HG03159 (cell line): ENCODE measurements at regions not wholly inside any gene's neighbourhood (a gene's known extent, or its start where the extent isn't known, plus 50 kb on each side); places are given as distances from the start of the nearest gene placed in this dataset.
"Not testable (repeated sequence)": the region's sequence is repeated elsewhere in the genome, so short reads cannot be mapped to it uniquely, and the experiment has no call there.

Experiments used
- ATAC-seq: cut with Tn5 transposase; IDR thresholded peaks from one replicate; pipeline ENCODE4 v1.9.1; 2021; ENCODE audit warnings: mild to moderate bottlenecking, moderate library complexity; ENCODE audit not compliant: unreplicated experiment

GRCh38 chr18:1648712-1649111, 744.0 kb downstream of the ADCYAP1 start:
- no peak for ATAC-seq

DNA sequence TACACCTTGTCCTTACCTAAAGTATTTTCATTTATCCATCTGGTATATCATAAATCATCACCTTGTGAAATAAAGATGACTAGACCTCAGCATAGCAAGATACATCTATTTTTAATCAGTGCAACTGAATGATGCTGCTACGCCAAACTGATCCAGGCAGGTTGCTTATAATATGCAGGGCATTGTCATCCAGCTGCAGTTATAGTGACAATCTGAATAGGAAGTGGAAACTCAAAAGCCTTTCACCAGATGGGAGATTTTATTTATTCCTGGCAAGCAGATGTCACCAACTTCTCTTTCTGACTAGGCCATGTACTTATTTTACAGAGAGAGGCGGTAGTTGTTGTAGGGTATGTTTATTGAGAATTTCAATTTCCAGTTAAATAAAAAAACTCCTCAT, 747.3 kb downstream of the ADCYAP1 start:
- no peak for ATAC-seq

- no peak for ATAC-seq
Measured at GRCh38 chr18:1653873-1654272, 749.2 kb downstream of the ADCYAP1 start.

DNA sequence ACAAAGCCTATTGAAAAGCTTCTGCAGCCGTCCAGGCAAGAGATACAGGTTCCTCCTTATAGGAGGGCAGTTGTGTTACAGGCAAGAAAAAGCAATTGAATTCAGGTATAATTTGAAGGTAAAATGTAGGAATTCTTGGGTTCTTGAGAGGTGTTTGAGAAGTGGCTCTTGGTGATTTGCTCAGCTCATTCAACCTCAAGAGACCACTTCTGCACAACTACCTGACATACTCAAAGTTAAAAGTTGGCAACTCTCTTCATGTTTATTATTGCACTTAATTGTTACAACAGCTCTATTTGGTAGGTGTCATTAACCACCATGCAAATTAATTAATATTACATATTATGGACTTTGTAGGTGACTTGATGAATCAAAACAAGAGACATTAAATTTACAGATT, 753.2 kb downstream of the ADCYAP1 start:
- ATAC-seq, result no peak

DNA sequence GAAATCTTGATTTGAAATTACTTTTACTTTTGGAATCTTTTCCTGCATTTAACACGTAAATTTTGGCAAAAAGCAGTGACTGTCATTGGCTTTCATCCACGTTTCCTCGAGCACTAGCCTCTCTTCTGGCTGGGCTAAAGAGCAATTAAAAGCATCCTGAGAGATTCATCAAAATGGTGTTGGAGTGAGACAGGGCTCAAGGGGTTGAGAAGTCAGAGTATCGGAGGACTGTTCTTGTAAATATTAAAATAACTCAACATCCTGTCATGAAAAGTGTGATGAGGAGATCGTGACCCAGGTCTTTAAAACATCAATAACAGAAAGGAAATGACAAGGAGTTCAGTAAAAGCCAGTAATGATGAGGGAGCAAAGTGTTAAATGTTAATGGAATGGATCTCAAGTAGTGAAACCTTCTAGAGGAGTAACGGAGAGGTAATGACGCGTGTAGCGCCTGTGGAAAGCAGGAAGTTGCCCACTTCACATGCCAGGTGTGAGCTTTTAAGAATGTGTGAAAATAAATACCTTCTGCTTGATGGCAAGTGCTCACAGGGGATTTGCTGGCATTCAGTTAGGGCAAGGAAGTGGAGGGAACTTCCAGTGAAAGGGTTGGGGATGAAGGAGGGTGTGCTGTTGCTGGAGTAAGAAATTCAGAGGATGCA, 754.4 kb downstream of the ADCYAP1 start:
- no peak for ATAC-seq

DNA sequence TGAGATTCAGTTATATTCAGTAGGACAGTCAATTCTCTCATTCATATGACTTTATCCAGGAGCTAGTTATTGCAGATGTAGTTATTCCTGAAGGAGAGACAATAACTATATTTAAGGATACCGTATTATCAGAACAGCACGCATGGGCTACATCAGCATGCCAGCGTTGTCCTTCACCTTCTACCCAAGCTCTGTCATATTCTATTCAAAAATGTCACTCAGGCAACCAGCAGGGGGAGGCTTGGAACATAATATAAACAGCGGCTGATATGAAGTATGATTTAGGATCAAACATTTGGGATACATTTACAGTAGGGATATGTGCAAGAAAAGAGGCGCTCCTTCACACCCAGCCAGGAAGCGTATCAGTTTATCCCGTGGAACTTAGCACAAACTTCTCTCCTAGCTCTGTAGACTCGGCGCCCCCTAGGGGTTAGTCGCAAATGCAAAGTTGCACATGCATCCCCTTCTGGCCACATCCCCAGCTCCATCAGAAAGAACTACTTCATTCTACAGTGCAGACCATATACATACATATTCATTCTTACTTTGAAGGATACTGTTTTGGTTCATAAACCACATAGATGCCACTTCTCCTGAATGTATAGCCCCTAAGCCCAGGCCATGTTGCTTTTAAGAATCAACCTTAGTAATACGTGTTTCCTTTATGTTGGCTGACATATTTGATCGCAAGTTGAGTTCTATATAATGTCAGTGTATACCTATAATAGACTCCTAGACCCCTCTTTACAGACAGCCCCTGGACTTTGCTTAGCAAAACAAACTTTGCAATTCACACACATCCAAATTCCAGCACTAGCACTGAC, 759.4 kb downstream of the ADCYAP1 start:
- peak; percentile 87 for ATAC-seq

- no peak for ATAC-seq
Measured at GRCh38 chr18:1665079-1665478, 760.4 kb downstream of the ADCYAP1 start.

DNA sequence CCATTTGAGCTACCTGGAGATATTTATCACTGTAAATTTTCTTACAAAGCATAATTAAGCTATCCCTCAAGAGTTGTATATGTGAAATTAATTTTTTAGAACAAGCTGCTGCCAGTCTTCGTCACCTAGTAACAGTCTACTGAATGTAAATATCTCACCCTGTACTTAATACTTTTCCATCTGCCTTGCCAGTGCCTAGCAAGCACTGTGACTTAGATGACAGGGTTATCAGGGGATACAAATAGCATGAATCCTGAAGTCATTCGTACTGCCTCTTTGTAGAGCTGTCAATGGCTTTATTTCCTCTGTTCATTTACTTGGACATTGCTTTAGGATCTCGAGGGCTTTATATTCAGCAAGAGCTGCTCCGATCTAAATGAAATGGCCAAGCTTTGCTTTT, 763.6 kb downstream of the ADCYAP1 start:
- ATAC-seq, result no peak

DNA sequence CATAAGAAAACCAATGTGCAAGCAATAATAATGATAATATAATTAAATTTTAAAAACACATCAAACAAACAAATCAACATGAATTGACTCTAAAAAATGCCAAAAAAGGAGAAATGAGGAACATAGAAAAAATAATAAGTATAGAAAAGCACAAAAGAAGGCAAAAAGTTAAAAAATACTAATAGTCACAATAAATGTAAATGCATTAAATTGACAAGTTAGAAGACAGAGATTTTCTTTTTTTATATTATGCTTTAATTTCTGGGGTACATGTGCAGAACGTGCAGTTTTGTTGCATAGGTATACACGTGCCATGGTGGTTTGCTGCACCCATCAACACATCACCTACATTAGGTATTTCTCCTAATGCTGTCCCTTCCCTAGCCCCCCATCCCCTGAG, 767.0 kb downstream of the ADCYAP1 start:
- ATAC-seq, result not testable (repeated sequence)

- ATAC-seq, result no peak
Measured at GRCh38 chr18:1676387-1676786, 771.7 kb downstream of the ADCYAP1 start.

GRCh38 chr18:1680108-1680507, 775.4 kb downstream of the ADCYAP1 start:
- ATAC-seq, result no peak

- no peak for ATAC-seq
Measured at GRCh38 chr18:1691863-1692262, 787.2 kb downstream of the ADCYAP1 start.

DNA sequence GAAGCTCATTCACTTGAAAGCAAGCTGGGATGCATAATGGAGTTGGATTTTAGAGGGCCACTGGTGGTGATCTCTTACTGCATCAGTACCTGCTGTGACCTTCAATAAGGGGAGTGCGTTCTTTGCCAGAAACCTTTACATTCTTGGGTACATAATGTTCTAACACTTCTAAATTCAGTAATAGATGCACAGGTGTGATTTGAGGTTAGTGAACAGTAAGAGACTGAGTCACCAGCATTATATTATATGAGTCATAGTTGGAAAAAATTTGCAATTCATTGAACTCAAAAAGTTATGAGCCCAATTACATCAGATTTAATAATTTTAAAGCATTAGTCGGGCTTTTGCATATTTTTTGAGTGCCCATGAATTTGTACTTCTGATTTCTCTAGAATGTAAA, 803.3 kb downstream of the ADCYAP1 start:
- ATAC-seq, result no peak

- ATAC-seq, result no peak
Measured at GRCh38 chr18:1710114-1710513, 805.4 kb downstream of the ADCYAP1 start.

- no peak for ATAC-seq
Measured at GRCh38 chr18:1732143-1732542, 827.5 kb downstream of the ADCYAP1 start.

DNA sequence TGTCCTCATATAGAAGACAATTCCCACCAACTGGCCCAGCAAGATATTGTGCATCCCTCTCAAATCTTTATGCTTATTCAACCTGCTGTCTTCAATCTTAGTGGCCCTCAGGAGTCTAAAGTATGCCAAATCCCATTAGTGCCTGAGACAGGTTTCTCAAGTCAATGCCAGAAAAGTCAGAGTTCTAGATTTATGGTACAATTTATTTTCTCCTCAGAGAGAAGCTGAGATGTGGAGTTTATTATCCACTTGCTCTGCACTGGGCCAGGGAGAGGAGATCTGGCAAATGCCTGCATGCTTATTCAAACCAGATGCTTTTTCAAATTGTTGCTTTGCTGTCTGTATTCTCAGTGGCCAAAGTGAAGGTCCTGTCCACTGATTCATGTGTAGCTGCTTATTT, 825.2 kb downstream of the METTL4 start:
- no peak for ATAC-seq

GRCh38 chr18:1751249-1751648, 820.1 kb downstream of the METTL4 start:
- no peak for ATAC-seq

DNA sequence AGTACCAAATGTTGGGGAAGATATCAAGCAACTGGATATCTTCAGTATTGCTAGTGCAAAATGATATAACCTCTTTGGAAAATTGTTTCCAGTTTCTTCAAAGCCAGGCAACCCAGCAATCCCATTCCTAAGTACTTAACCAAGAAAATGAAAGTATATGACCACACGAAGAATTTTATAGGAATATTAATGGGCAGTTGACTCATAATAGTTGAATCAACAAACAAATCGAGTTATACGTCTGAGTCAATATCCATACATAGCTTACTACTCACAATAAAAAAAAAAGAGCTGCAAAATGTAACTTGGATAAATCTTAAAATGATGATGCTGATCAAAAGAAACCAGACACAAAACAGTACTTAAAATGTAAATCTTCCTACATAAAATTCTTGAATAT, 810.4 kb downstream of the METTL4 start:
- no peak for ATAC-seq

DNA sequence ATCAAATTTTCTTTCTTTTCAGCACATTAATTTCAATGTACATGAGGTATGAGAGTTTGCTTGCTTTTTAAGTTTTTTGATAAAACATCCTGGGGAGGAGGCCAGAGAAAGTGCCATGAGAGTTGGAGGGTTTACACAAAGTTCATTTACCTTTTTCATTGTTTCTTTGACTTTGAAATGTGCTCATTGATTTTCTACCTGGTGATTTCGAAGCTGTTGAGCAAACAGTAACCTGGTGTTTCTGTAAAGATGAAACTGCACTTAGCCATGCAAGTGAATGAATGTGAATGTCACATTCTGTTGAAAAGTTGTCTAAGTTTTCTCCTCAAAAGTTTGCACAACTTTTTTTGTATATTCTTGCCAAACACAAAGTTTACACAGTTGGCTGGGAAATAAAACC, 797.0 kb downstream of the METTL4 start:
- ATAC-seq, result no peak

- no peak for ATAC-seq
Measured at GRCh38 chr18:1777843-1778242, 793.5 kb downstream of the METTL4 start.

- ATAC-seq, result no peak
Measured at GRCh38 chr18:1778496-1779178, 792.7 kb downstream of the METTL4 start.

DNA sequence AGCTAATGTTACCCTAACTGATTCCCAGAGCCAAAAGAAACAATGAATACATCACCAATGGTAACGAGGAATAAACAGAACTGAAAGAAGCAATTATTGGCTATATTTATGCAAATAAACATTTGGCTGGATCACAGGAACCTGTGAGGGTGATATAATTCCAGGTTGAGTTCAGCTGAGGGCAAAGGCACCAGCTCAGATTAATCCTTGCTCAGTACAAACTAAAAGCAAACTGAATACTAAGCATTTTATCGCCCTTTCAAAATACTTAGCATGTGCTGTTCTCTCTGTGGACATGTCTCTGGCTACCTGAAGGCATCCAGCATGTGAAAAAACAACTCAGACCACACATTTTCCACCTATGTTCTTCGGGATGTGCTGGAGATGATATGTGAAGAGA, 791.7 kb downstream of the METTL4 start:
- ATAC-seq, result no peak
